Stimulated activated naive CD8-positive, alpha-beta T cell treated with anti-CD3 and anti-CD28 coated beads, Interleukin-15, amount 100 ng/mL, for 72 hours (primary cell): ENCODE measurements at regions not wholly inside any gene's neighbourhood (a gene's known extent, or its start where the extent isn't known, plus 50 kb on each side); places are given as distances from the start of the nearest gene placed in this dataset.
A peak's percentile ranks its signal among the peaks of the same experiment; 100 is the strongest.

Experiments used
- ATAC-seq: fragments of 150-1000 bp; cut with Tn5 transposase; 2 replicates; pipeline ENCODE4 v1.10.0; 2021; ENCODE audit warnings: mild to moderate bottlenecking, moderate library complexity
- DNase-seq, 2 donors: peaks; one replicate each; pipeline ENCODE4 v3.0.0; 2021 to 2022
- H3K27ac Mint-ChIP-seq, 2 donors: one replicate each; pipeline ENCODE4 v1.8.0; 2022; ENCODE audit warnings: mild to moderate bottlenecking in 2 of 2, mixed read lengths in 2 of 2, moderate library complexity in 2 of 2
- H3K27me3 Mint-ChIP-seq: one replicate; pipeline ENCODE4 v1.8.0; 2022; ENCODE audit warnings: mixed read lengths
- H3K4me1 Mint-ChIP-seq: one replicate; pipeline ENCODE4 v1.8.0; 2022; ENCODE audit warnings: mild to moderate bottlenecking, mixed read lengths
- H3K4me3 Mint-ChIP-seq, 2 donors: one replicate each; pipeline ENCODE4 v1.8.0; 2022; ENCODE audit warnings: mild to moderate bottlenecking in 2 of 2, mixed read lengths in 2 of 2, moderate library complexity in 1 of 2
- H3K9me3 Mint-ChIP-seq, 2 donors: one replicate each; pipeline ENCODE4 v1.8.0; 2022; ENCODE audit warnings: mixed read lengths in 2 of 2

DNA sequence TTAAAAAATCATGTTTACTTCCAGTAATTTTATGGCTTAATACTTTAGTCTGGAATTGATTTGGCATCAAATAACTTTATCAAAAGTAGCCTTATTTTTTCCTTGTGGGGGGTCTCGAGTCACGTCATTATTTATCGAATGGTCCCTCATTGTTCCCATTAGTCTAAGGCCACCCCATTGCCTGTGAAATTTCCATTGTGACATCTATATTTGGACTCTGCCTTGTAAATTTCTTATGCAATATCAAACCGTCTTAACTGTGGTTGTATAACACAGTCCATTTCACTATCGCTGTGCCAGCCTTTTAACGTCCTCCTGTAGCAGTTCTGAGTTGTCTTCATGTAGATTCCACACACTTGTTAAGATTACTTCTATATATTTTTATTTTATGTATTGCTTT lies 103.9 kb upstream of the RET start:
- Mint-ChIP-seq H3K27ac (no peak overlapping the region), H3K4me1 (no peaks in the 10 kb centered on the region), H3K27me3 (no peaks in the 10 kb centered on the region), H3K4me3 (no peak overlapping the region), H3K9me3 (no peaks in the 10 kb centered on the region)
- ATAC-seq: no peak
- DNase-seq: no peak

DNA sequence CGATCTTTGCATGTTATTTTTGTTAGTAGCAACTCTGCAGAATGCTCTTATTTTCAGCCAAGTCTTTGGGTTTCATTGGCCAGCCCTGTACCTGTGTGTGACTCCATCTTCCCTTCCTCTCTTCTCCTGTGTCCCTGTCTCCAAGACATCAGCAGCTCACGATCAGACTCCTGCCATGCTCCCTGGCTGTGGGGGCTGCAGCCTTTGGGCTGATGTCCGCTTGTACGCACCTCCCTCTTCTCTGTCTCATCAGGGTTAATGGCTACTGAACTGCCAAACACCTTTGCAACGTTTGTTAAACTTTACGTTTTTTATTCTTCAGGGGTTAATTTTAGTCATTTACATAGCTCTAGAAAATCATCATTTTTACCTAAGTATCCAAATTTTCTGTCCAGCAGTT lies 103.5 kb upstream of the RET start:
- H3K27me3 Mint-ChIP-seq: no peaks in the 10 kb centered on the region
- DNase-seq: no peak
- H3K27ac Mint-ChIP-seq: no peak overlapping the region
- H3K9me3 Mint-ChIP-seq: no peaks in the 10 kb centered on the region
- ATAC-seq: no peak
- H3K4me3 Mint-ChIP-seq: no peak overlapping the region
- no peaks in the 10 kb centered on the region for H3K4me1 Mint-ChIP-seq

DNA sequence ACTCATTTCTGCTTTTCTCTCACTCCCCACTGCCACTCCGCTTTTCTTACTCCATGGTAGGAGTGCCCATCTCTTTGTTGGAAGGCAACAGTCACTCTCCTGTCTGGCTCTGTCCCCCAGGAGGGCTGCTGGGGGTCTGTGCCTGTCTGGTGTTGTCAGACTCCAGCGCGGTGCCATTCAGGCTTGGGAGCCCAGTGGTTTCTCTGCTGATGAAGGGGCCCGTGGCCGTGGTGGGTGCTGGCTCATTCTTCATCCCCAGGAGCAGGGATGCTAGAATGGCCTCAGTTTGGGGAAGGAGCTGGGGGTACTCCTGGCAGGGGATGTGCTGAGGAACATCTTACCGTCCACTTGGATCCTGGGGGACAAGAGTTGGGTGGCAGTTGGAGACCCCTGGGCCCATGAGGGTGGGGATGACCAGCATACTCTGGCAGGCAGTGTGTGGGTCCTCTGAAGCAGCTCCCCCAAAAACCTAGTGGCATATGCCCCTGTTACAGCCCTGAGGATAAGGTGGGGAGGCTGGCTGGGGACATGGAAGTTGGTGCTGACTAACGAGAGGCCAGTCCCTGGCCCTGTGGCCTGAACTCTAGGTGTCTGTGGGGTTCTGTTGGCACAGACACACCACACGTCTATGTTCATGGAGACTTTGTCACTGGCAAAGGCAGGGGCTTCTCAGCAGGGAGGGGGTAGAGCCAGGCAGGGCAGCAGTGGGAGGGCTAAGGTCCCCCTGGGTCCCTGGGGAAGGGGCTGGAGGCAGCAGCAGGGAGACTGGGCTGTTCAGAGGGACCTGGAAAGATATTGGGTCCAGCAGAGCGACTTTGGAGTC lies 102.8 kb upstream of the RET start:
- no peak for DNase-seq
- Mint-ChIP-seq H3K4me1 (no peaks in the 10 kb centered on the region), H3K27me3 (no peaks in the 10 kb centered on the region), H3K27ac (no peak overlapping the region), H3K4me3 (no peak overlapping the region), H3K9me3 (no peaks in the 10 kb centered on the region)
- no peak for ATAC-seq

DNA sequence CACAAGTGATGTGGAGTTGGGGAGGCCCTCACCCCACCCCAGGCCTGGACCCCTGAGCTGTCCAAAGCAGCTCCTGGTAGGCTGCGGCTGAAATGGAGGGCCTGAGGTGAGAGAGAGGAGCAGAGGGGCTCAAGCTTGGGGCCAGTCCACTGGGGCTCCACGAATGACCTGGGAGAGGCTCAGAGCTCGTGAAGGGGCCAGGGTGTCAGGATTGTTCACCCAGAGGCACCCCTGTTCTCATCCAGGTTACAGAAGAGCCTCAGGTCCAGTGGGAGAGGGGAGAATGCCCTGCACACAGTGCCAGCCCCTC lies 102.2 kb upstream of the RET start:
- ATAC-seq: peak; percentile 21
- H3K4me3 Mint-ChIP-seq: no peak overlapping the region
- peaks cover 5% of the 10 kb centered on the region for H3K4me1 Mint-ChIP-seq
- no peaks in the 10 kb centered on the region for H3K9me3 Mint-ChIP-seq
- no peaks in the 10 kb centered on the region for H3K27me3 Mint-ChIP-seq
- DNase-seq: no peak
- H3K27ac Mint-ChIP-seq: no peak overlapping the region

DNA sequence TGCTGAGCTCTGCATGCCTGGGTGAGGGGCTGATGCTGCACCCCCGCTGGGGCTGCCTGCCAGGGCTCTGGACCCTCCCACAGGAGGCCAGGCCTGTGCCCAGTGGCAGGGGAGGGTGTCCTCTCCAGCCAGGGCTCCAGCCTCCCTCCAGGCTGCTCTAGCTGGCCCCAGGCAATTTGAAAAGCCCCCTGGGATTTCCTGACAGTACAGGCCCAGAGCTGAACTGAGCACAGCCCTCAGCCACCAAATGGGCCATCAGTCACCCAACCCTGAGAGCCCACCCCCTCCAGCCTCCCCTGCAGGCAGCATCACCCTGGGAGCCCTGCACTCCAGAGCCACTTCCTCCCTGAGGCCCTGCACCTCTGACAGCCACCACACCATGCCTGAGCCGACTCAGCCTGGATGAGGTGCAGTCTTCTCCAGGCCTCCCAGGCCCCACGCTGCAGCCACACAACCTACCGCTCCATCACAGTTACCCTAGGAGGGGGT lies 101.8 kb upstream of the RET start:
- Mint-ChIP-seq H3K4me1 (peaks cover 7% of the 10 kb centered on the region), H3K4me3 (no peak overlapping the region), H3K27me3 (no peaks in the 10 kb centered on the region), H3K9me3 (no peaks in the 10 kb centered on the region), H3K27ac (no peak overlapping the region)
- ATAC-seq (peak; percentile 19), DNase-seq (no peak)

DNA sequence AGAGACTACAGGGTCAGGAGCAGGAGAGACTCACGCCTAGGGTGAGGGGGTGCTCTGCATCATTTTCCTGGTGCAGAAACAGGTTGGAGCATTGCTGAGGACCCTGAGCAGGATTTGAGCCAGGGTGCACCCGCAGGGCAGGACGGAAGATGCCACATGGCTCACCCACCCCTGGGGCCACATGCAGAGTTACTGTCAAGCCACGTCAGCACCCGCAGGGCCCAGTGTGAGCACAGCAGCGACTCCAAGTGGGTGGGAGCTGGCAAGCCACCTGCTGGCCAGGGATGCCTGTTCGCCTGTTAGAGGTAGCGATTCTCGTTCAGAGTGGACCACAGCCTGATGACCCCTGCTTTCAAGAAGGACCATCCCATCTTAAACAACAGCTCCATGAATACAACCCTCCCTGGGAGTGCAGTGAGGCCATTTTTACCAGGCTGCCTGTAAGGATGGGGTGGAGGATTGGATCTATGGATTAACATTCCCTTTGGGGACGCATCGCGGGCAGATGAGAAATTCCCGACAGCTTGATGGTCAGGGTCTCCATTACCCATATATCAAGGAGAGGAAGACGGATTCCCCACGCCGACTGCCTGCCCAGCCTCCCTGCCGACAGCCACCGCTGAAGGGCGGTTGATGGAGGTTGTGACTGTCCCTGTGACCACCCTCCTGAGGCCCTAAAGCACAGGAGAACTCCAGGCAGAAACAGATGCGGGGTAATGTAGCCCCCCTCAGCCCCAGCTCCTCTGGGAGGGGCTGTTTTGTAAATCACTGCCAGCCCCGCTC lies 101.1 kb upstream of the RET start:
- DNase-seq: no peak

DNA sequence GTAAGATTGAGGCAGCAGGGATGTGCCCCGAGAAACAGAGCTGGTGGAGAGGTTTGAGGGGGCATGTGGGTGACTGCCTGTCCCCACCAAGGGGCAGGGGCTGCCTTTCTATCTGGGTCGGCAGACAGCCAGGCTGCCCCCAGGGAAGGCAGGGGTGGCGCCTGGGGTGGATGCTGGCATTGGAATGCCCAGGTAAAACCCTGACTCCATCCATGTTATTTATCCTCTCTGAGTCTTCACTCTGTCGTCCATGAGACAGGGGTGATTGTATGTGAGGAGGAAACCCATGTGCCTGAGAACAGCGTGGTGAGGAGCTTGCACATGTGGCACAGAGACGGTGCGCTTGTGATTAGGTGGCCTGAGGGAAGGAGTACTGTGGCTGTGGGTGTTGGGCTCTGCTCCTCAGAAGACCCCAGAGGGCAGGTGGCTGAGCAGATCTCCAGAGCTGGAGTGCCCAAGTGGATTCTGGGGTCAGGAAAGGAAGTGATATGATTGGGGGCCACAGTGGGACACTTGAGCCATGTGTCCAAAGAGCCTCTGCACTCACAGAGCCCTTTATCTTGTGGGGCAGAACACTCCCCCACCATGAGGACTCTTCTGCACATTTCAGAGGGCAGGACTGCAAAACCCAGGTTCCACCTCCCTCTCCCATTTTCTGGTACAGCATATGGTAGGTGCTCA lies 100.4 kb upstream of the RET start:
- Mint-ChIP-seq H3K27ac (no peak overlapping the region), H3K4me3 (no peak overlapping the region), H3K27me3 (no peaks in the 10 kb centered on the region), H3K4me1 (peaks cover 7% of the 10 kb centered on the region), H3K9me3 (no peaks in the 10 kb centered on the region)
- ATAC-seq (no peak), DNase-seq (no peak)

More for the DNA sequence above, 101.1 kb upstream of the RET start:
- Mint-ChIP-seq H3K9me3 (no peaks in the 10 kb centered on the region), H3K4me1 (peaks cover 7% of the 10 kb centered on the region), H3K27me3 (no peaks in the 10 kb centered on the region), H3K4me3 (no peak overlapping the region), H3K27ac (no peak overlapping the region)
- ATAC-seq: no peak

DNA sequence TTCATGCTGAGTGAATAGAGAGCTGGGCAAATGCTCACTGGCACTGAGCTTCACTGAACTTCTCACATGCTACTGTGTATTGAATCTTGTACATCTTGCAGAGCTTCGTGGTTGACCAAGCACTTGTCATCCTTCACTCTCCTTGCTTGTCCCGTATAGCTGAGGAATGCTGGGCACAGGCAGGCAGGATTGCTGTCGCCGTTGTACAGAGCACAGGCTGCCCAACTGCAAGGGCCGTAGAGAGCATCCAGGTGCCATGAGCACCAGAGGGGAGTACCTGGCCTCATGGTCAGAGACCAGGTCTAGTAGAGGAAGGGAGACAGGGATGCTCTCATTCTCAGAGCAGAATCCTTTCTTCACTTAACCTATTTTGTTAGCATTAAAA lies 99.8 kb upstream of the RET start:
- no peaks in the 10 kb centered on the region for H3K9me3 Mint-ChIP-seq
- ATAC-seq: peak; percentile 3

DNA sequence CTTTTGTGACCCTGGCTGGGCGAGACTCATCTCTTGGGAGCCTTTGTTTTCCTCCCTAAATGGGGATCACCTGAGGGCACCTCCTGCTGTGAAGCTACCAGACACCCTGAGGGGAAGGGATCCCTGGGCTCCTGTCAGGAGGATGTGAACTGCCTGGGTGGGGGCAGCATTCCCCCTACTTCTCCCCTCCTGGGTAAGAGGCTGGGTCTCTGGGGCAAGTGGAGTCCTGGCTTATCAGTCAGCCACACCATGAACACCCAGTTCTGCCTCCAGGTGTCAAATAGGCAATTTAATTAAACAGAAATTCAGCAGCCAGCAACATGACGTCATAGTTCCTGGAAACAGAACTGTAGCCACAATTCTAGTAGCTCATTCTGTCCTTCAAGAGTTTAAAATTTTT lies 97.7 kb upstream of the RET start:
- Mint-ChIP-seq H3K9me3 (no peaks in the 10 kb centered on the region), H3K27ac (no peak overlapping the region), H3K27me3 (no peaks in the 10 kb centered on the region), H3K4me3 (no peak overlapping the region), H3K4me1 (peaks cover 7% of the 10 kb centered on the region)
- ATAC-seq (no peak), DNase-seq (no peak)

More for the DNA sequence above, 99.8 kb upstream of the RET start:
- no peak overlapping the region for H3K4me3 Mint-ChIP-seq
- H3K4me1 Mint-ChIP-seq: peaks cover 7% of the 10 kb centered on the region
- no peak overlapping the region for H3K27ac Mint-ChIP-seq
- DNase-seq: no peak
- H3K27me3 Mint-ChIP-seq: no peaks in the 10 kb centered on the region

DNA sequence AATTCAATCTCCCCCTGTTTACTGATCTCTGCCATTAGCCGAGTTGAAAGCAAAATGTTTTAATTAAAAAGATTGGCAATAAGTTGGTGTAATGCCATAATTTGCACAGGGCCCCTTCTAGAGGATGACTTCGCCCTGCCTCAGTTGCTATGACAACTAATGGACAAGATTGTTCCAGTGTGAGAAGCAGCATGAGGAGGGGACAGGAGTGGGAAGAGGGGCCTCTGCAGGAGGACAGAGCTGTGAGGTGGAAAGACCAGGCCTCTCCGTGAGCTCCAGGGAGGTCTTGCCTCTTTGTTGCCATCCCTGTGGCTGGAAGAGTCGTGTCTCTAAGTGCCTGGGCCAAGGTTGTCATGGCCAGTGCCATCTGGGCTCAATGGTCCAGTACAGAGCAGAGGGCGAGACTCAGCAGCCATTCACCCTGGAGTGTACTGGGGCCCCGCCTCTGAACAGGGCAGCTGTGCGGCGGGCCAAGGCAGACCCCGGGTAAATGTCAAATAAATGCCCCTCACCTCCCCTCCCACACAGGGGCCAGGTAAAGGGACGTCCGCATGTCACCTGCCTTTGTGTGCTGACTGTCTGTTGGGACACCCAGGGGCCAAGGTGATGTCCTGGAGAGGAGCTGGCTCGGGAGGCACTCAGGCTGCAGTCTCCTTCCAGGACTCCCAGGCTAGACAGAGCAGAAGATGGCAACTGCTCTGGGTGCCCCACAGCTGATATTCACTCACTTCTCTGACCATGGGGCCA lies 97.0 kb upstream of the RET start:
- Mint-ChIP-seq H3K4me3 (no peak overlapping the region), H3K9me3 (no peaks in the 10 kb centered on the region), H3K27ac (no peak overlapping the region), H3K4me1 (peaks cover 7% of the 10 kb centered on the region), H3K27me3 (no peaks in the 10 kb centered on the region)
- no peak for DNase-seq
- no peak for ATAC-seq

DNA sequence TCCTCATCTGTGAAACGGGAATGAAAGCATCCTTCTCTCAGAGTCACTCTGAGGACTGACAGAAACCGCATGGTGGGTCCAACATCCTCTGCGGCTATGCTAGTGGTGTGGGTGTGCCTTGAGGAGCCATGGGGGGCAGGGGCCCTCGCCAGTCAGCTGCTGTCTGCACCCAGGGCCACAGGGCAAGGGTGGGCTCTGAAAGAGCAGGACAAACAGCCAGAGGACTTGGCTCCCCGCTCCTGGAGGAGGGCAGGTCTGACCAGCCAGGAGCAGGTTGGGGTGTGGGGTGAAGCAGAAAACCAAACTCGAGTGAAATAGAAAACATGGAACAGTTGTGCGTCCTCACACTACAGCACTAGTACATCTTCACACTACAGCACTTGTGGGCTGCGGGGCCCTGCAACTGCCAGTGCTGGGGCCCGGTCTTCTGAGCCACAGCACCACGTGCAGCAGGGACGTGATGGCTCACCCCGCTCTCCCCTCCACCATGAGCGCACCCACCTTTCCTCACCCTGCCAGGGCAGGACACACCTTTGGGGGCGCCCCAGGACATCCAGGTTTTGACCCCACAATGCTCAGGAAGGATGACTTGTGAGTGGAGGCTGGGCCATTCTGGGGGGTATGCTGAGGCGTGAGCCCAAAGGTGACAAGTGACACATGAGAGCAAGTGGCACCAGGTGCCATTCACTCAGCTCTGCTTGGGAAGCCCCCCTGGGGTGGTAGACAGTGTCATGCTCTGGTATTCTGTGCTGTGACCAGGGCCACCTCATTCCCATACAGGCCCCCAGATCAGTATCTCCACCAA lies 96.1 kb upstream of the RET start:
- ATAC-seq (peak; percentile 16), DNase-seq (no peak)
- Mint-ChIP-seq H3K4me3 (no peak overlapping the region), H3K4me1 (peaks cover 7% of the 10 kb centered on the region), H3K27ac (no peak overlapping the region), H3K9me3 (no peaks in the 10 kb centered on the region), H3K27me3 (no peaks in the 10 kb centered on the region)

DNA sequence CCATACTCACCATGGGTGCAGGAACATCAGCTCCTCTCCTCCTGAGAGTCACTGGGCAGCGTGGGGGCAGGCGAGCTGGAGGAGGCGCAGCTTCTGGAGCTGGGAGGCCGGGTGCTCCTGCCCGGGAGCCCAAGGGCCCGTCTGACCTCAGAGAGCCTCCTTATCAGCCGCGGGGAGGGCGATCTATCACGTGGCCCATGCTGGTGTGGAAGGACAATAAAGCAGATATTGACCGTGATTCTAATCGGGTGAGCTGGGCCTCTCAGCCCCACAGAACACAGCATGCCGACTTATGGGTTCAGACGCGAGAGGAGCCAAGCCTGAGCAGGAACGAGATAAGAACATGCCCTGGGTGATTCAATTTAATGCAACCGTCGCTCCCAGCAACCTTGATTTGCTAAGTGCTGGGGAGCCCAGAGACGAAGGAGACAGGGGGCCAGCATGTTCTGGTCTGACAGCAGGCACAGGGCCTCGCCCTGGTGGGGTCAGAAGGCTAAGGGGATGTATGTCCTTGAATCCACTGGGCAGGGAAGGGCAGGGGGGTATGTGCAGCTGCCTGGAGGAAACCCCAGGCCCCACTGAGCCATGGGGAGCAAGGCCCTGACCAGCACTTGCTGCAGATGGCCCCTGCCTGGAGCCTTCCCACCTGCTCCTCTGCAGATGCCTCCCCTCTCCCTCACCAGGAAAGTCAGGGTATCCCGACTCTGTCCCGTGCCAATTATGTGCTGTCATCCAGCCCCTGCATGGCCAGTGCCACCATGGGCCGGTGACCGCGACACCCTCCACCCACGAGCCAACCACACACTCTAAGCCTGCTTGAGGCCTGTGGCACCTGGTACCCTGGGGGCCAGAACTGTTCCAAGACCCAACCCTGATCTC lies 95.3 kb upstream of the RET start:
- Mint-ChIP-seq H3K27me3 (no peaks in the 10 kb centered on the region), H3K9me3 (no peaks in the 10 kb centered on the region), H3K4me3 (no peak overlapping the region), H3K27ac (no peak overlapping the region), H3K4me1 (peaks cover 7% of the 10 kb centered on the region)
- DNase-seq: no peak
- no peak for ATAC-seq

DNA sequence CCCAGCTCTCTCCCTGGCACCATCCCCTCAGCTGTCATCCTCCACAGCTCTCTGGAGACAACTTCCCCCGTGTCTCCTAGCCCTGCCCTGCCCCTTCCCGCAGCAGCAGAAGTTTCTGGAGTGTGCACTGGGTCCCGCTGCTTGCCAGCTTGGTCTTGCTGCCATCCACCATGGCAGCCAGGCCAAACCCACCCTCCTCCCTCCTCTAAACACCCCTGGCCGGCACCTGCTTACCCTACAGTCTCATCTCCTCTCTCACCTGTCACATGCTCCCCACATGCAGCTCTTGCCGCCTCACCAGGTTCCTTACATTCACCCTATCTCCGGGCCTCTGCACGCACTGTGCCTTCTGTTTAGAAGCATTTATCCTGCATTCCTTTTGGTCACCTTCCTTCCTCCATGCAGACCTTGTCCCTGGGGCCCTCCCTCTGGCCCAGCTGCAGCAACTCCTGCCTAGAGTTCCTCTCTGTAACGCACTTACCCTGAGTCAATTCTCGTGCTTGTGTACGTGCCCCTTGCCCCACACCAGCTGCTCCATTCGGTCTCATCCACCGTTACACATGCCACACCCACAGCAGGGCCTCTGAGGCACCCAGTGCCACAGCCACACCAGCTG lies 93.9 kb upstream of the RET start:
- ATAC-seq (no peak), DNase-seq (no peak)
- H3K27me3 Mint-ChIP-seq: no peaks in the 10 kb centered on the region
- no peaks in the 10 kb centered on the region for H3K9me3 Mint-ChIP-seq
- H3K27ac Mint-ChIP-seq: no peak overlapping the region
- no peak overlapping the region for H3K4me3 Mint-ChIP-seq
- H3K4me1 Mint-ChIP-seq: peaks cover 19% of the 10 kb centered on the region

DNA sequence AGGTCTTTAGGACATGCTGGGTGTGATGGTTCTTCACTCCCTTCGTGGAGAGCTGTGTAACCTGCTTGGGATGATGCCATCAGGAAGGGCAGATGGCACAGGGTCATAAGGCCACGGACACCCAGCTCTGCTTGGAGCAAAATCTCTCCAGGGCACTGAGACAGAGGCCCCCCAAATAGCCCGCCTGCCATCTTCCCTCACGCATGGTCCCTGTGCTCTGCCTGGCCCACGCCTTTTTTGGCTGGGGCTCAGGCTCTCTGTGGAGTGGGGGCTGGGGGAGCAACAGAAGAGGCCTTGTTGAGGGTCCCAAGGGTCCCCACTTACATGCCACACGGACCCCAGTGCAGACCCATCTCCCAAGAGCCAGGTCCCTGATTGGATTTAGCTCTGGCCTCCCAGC lies 93.3 kb upstream of the RET start:
- Mint-ChIP-seq H3K9me3 (no peaks in the 10 kb centered on the region), H3K27me3 (no peaks in the 10 kb centered on the region), H3K27ac (no peak overlapping the region), H3K4me1 (peaks cover 22% of the 10 kb centered on the region), H3K4me3 (no peak overlapping the region)
- ATAC-seq (no peak), DNase-seq (no peak)
